GM10266 (cell line): ENCODE measurements at regions not wholly inside any gene's neighbourhood (a gene's known extent, or its start where the extent isn't known, plus 50 kb on each side); places are given as distances from the start of the nearest gene placed in this dataset.

Experiments used
- DNase-seq: peaks from one replicate; pipeline ENCODE4 v3.0.0; 2012; ENCODE audit errors: extremely low spot score
- CTCF ChIP-seq: IDR thresholded peaks from 2 replicates; pipeline ENCODE4 v1.5.1; 2012; ENCODE audit warnings: mild to moderate bottlenecking, low read depth; ENCODE audit not compliant: control insufficient read depth, insufficient read depth; ENCODE audit errors: missing control alignments

- no peak for DNase-seq
- TF ChIP-seq CTCF = no peak
Observed at GRCh38 chr5:133801431-133801830, 167.0 kb downstream of the C5orf15 start.

- no peak for DNase-seq
- TF ChIP-seq CTCF = no peak
Observed at GRCh38 chr5:133799571-133800237, 168.7 kb downstream of the C5orf15 start.

GRCh38 chr5:133797167-133797566, 171.3 kb downstream of the C5orf15 start:
- DNase-seq = no peak
- no peak for TF ChIP-seq CTCF

- TF ChIP-seq CTCF = no peak
- no peak for DNase-seq
Observed at GRCh38 chr5:133796186-133796585, 172.2 kb downstream of the C5orf15 start.

- no peak for DNase-seq
- TF ChIP-seq CTCF = no peak
Observed at GRCh38 chr5:133794771-133795415, 173.5 kb downstream of the C5orf15 start.

GRCh38 chr5:133793756-133794465, 174.5 kb downstream of the C5orf15 start:
- DNase-seq = no peak
- no peak for TF ChIP-seq CTCF

GRCh38 chr5:133792655-133793054, 175.8 kb downstream of the C5orf15 start:
- DNase-seq = no peak
- TF ChIP-seq CTCF = no peak
